Occipital lobe (tissue), 1 donor: ENCODE measurements at regions not wholly inside any gene's neighbourhood (a gene's known extent, or its start where the extent isn't known, plus 50 kb on each side); places are given as distances from the start of the nearest gene placed in this dataset.
A peak's percentile ranks its signal among the peaks of the same experiment; 100 is the strongest.

Experiments used
- DNase-seq: peaks from one replicate; lab custom pipeline; 2025; lab: John Stamatoyannopoulos, UW

DNA sequence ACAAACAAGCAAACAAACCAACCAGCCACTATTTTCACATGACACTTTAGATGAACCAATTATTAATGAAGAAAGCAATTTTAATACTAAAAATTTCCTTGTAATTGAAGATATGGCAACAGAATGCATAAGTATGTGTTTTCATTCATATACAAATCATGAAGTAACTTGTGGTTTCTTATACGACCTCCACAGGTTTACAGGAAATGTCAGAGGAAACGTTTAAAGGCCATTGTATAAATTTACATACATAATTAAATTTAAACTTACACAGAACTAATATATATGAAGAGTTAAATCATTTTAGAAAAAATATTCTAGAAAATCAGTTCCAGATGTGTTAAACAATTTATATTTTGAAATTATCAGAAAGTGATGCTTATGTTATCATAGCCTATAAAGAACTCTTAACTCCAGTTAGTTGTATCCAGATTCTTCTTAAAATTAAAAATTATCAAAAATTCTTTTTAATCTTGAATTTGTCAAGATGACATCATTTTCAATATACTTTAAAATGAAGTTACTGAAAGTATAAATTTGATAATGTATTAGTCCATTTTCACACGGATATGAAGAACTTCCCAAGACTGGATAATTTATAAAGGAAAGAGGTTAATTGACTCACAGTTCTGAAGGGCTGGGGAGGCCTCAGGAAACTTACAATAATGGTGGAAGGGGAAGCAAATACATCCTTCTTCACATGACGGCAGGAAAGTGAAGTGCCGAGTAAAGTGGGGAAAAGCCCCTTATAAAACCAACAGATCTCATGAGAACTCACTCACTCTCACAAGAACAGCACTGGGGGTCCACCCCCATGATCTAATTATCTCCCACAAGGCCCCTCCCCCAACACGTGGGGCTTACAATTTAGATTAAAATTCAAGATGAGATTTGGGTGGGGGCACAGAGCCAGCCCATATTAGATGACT is 192.0 kb downstream of the PIK3R1 start:
- no peak for DNase-seq

DNA sequence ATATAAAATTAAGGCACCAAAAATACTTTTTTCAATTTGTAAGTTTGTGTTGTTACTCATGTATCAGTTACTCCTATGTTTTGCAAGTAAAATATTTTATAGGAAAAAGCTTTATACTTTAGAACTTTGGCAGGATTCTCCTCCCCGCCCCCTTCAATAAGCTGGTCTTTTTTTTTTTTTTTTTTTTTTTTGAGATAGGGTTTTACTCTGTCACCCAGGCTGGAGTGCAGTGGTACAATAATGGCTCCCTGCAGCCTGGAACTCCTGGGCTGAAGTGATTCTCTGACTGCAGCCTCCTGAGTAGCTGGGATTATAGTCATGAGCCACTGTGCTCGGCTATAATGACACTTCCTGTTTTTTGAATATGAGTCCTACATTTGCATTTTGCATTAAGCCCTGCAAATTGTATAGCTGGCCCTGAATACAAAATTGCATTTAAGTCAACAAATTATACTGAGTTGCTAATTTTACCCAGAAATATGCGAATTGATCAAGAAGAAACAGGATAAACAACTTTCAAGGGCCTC is 192.9 kb downstream of the PIK3R1 start:
- DNase-seq = no peak

DNA sequence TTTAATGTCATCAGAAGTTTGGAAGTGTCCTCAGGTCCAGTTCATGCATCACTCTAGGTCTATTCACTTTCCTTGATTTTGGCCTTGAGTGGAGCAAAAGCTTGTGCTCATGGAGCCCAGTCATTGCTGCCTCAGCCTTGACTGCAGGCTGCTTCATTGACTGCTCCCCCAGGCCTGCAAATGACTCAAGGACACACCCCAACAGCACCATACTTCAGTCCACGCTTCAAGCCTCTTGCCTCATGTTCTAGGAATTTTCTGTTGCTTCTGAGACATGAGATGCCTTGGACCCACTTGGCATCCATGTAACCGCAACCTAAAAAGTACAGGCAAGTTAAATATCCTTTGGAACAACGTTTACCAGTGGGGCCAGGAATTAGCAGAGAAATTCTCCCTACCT is 193.7 kb downstream of the PIK3R1 start:
- no peak for DNase-seq

- DNase-seq = no peak
Observed at GRCh38 chr5:68411161-68411560, 195.6 kb downstream of the PIK3R1 start.

- no peak for DNase-seq
Observed at GRCh38 chr5:68415177-68416085, 199.9 kb downstream of the PIK3R1 start.

GRCh38 chr5:68416714-68417113 is 201.2 kb downstream of the PIK3R1 start:
- no peak for DNase-seq

DNA sequence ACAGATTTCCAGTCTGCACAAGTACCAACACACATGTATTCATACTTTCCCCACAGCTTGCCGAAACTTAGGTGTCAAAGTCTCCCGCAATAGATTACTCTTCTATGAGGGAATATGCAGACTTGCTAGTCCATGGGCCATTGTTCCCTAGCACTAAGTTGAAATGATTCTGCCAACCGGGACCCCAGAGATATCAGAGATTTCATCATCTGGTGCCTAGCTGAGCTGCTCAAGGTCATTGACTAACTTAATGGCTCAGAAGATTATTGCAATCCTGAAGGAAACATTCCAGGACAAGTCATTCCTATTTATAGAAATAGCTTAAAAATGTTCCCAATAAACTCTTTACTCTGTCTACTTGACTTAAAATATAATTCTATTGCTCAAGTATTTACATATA is 202.6 kb downstream of the PIK3R1 start:
- no peak for DNase-seq

DNA sequence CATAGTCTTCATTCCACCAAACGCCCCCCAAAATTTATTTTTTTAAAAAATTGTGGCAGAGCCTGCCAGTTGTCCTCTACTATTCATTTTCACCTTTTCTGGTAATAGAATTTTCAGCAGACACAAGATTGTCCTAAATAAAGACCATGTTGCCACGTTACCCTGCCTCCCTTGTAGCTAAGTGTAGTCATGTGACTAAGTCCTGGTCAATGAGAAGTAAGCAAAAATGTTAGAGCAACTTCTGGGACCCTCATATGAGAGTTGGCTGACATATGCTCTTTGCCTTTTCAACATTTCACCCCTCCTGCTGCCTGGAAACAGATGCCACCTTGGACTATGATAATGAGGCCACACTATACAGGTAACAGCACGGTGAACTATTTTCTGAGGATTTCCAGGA is 203.1 kb downstream of the PIK3R1 start:
- no peak for DNase-seq

GRCh38 chr5:68419081-68419636 is 203.6 kb downstream of the PIK3R1 start:
- DNase-seq = no peak

- DNase-seq = no peak
Observed at GRCh38 chr5:68419637-68420452, 204.3 kb downstream of the PIK3R1 start.

- no peak for DNase-seq
Observed at GRCh38 chr5:68420476-68421344, 205.2 kb downstream of the PIK3R1 start.

- no peak for DNase-seq
Observed at GRCh38 chr5:68421485-68422220, 206.1 kb downstream of the PIK3R1 start.

- no peak for DNase-seq
Observed at GRCh38 chr5:68423154-68423811, 207.7 kb downstream of the PIK3R1 start.

- DNase-seq = no peak
Observed at GRCh38 chr5:68424799-68425537, 209.4 kb downstream of the PIK3R1 start.

GRCh38 chr5:68426586-68426985 is 211.0 kb downstream of the PIK3R1 start:
- no peak for DNase-seq

GRCh38 chr5:68428231-68428811 is 212.8 kb downstream of the PIK3R1 start:
- peak; percentile 58 for DNase-seq

- DNase-seq = no peak
Observed at GRCh38 chr5:68429510-68429909, 214.0 kb downstream of the PIK3R1 start.

GRCh38 chr5:68430279-68430678 is 214.7 kb downstream of the PIK3R1 start:
- no peak for DNase-seq
